GM18861 (cell line): ENCODE measurements at regions not wholly inside any gene's neighbourhood (a gene's known extent, or its start where the extent isn't known, plus 50 kb on each side); places are given as distances from the start of the nearest gene placed in this dataset.

ENCODE experiments used
- ATAC-seq: cut with Tn5 transposase; IDR thresholded peaks from one replicate; pipeline ENCODE4 v1.9.1; 2021; ENCODE audit not compliant: unreplicated experiment

DNA sequence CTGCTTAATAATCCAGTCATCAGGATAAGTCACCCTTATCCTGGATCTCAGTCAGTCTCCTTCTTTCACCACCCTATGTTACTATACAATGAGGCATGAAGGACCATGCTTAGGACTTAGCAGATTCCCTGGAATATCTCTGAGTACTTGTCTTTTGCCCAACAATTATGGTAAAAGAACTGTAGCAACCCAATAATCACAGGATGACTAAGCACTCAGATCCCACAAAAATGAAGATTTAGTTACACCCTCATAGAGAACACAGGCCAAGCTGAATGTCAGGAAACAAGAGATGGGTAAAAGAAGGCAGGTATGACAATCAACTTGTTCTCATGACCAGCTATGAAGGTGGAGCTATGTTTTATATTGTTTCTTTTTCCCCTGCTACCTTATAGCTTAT is 91.4 kb downstream of the EDN1 start:
- no peak for ATAC-seq

DNA sequence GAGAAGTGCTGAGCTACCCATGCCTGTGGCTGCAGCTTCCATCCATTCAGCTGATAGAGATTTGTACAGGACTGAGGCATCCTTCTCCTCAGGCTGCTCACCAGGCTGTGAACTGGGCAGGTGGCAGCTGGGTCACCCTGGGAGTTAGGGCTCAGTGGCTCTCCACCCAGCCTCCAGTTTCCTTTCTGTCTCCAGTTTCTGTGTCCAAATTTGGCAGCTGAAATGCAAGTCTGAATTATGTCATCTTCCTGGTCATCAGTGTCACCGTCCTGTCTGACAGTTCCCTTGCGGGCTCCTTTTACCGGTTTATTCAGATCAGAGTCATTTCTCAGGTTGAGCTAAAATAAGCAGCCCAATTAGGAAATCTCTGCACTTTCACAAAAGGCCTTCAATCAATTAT is 93.3 kb downstream of the EDN1 start:
- ATAC-seq = no peak

DNA sequence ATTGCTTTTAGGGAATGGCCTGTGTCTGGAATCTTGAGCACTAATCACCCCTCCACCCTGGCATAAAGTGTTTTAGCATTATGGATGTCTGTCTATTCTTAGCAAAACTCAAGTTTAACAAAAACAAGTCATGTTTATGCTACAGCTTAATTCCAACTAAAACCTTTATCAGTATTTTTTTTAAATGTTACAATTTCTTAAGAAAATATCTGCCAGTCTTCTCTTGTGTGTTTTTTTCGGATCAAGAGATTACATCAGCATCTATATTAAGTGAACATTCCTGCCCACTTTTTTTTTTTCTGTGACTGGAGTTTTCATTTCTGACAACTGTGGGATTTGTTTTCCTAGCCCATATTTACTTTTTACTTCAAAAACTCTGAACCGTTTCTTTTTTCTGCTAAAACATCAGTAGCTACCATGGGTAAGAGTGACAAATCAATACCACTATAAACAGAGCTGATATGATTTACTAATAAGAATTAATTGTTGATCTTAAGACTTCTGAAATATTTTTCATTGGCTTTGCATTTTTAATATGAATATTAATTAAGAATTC is 94.3 kb downstream of the EDN1 start:
- no peak for ATAC-seq

DNA sequence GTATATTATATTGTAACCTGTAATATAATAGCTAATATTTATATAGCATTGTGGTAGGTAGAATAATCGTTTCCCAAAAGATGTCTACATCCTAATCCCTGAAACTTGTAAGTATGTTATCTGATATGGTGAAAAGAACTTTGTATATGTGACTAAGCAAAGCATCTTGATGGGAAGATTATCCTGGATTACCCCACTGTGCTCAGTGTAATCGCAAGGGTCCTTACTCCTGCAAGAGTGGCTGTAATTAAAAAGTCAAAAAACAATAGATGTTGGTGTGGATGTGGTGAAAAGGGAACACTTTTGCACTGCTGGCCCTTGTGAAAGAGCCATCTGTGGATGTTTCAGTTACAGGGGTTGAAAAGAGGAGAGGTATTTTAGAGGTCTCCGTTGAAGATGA is 95.2 kb downstream of the EDN1 start:
- no peak for ATAC-seq

DNA sequence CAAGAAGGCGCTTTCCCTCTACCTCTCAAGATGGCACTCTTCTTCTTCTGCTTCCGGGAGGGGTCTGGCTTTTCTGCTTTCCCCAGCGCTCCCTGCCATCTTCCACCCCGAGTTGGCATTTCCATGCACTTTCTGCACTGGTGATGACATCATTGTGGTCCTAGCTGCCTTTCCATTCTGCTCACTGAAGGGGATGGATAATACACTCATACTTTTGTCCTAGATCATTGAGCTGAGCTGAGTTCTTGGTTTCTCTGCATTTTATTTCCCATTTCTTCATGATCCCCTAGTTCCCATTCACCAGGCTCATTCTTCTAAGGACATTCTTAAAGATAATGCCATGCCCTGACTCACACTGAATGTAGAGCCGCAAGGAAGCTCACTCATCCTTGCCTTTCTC is 96.7 kb downstream of the EDN1 start:
- ATAC-seq = no peak

DNA sequence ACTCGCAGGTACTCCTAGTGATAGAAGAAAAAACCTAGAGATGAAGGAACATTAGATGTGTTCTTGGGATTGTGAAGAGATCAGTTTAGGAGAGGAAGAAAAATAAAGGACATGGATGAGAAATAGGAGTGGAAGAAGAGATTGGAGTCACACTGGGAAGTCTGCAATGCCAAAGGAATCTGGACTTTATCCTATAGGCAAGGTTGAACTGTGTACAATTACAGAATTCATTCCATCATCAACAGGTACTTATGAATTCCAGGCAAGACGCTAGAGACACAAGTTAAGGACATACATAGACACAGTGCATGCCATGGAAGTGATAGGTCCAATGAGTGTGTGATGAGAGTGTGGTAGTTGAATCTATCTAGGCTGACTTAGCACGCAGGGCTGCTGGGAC is 101.3 kb downstream of the EDN1 start:
- no peak for ATAC-seq

DNA sequence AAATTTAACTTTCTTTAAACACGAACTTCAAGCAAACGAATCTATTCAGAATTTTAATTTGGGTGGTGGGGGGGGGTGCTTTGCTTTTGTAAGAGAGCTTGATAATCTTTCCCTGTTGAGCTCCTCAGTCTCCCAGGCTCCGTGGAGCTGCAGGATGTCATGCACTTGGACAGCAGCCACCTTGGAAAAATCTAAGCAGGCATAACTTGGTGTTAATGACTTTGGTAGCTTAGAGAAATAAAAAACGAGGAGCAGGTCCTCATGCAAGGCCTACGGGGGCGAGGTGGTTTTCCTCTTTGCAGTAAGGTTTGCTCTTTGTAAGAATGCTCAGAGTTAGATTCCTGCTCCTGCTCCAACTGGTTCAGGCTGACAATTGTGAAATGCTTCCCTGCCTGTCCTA is 102.3 kb downstream of the EDN1 start:
- ATAC-seq = no peak

DNA sequence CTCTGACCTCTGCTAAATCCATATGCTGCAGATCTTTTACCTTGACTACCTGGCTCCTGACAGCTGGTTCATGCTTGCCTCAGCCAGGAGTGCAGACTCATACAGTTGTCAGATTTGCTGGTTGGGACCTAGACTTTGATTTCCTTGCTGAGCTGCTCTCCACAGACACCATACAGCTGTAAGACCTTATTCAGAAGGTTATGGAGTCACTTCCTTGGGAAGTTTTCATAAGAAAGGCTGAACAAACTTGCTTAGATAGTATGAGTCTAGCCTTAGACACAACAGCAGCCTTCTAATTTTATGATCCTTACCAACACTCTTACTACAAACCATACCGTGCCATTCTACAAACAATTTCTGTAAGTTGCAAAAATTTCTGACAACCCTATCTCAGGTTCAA is 102.9 kb downstream of the EDN1 start:
- ATAC-seq = no peak

DNA sequence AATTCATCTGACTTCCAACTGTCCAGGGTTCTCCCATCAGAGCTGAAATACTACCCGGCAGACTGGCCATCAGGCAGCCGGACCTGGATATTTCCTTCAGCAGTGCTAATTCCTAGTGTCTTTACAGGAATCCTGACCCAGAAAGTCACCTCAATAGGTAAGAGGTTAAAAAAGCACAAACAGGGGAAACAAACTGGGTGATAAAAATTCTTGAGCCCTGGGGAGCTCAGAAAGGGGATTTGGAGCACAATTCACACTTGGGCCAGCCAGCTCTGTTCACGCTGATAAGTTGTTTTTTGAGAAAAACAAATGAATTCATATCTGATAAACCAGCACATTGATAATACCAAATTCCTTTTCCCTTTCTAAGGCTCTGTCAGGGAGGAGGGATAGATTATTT is 104.0 kb downstream of the EDN1 start:
- no peak for ATAC-seq

DNA sequence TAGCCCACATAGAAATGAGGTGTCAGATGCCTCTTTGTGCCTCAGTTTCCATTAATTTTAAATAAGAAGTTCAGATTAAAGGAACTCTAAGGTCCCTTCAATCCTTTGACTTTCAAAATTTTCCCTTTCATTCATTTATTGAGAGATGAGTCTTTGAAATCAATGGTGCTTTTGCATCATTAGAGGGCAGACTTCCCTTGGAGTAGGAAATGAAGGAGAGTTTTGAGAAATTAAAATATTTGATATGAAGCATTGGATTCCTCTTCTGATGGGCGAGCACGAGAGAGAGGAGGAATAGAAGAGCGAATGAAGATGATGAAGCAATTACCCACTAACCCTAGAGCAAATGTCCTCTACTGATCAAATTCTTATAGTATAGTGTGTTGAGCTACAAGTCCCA is 105.7 kb downstream of the EDN1 start:
- ATAC-seq = no peak

DNA sequence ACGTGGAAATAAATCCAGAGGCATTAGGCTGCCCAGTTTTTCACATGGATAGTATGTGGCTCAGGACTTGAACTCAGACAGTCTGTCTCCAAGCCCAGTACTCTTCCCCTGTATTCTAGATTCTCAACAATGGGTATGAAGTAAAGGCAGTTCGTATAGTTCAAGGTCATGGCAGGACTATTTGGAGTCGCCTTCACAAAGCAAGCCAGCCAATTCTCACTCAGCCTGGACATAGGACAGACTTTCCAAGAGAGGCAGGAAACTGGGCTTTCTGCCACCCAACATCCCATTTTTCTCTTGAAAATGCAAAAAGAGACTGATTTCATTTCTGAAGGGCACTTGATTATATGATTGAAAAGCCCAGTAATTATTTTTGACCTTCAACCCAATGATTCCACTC is 111.0 kb downstream of the EDN1 start:
- no peak for ATAC-seq

DNA sequence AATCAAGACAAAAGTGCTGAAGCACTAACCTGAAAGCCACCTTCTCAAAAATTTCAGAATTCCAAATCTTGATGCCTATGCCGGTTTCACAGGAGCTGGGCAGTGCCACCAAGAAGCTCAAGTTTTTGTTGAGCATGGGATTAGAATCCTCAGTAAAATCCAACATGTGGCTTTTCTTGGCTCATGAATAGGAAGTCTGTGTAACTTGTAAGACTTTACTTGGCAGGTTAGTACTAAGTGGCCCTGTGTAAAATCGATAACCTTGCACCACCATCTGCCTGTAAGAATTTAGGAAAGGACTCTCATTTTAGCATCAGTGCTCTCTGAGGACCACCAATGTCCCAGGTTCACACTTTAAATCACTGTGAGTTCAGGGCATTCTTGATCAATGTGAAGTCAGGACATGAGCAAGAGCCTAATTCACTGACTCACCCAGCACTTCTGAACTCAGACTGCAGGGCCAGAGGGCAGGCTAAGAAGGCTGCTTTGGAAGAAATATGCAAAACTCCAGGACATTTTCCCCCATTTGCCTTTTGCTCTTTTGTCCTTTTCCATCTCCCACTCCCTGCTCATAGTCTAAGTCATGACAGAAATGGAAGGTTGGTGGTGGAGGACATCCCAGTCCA is 113.2 kb downstream of the EDN1 start:
- ATAC-seq = no peak

DNA sequence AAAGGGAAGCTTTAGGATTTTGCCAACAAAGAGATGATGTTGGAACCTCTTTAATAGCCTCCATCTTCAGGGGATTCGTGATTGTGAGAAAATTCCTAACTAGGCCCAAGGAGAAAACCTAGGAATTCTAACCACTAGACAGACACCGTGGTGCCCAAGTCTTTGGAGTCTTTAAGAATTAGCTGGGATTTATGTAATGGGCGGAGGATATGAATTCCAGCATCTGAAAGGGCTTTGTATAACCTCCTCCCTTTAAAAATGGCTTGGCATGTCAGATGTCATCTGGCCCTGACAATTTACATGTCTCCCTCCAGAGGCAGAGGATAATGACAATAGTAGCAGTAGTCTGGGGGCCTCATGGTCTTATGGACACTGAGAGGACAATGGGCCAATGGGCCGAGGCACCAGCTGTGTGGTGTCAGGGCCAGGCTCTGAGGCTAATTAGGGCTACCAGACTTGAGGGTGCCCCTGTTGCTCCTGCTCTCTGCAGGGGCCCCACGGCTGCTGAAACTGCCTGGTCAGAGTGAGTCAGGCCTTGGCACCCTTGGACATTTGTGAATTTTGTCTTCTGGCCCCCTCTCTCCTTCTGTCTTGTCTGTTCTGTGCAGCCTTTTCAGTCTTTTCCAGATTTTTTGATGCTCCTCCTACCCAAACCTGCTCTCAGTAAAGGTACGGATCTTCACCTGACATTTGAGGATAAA is 113.9 kb downstream of the EDN1 start:
- no peak for ATAC-seq

DNA sequence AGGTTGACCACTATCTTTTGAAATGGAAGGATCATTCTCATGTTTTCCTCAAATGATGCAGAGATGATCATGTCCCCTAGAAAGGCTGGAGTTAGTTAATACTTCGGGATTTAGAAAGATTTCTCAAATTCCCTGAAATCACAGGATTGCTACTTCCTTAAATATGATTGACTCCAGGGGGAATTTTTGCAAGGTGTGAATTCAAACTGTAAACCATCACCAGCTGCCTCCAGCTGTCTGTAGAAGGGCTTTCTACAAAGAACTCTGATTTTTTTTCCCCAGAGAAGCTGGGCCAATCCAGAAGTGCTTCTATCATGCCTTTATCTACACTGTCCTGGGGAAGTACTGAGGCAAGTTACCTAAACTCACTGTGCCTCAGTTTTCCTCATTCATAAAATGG is 114.5 kb downstream of the EDN1 start:
- ATAC-seq = no peak

DNA sequence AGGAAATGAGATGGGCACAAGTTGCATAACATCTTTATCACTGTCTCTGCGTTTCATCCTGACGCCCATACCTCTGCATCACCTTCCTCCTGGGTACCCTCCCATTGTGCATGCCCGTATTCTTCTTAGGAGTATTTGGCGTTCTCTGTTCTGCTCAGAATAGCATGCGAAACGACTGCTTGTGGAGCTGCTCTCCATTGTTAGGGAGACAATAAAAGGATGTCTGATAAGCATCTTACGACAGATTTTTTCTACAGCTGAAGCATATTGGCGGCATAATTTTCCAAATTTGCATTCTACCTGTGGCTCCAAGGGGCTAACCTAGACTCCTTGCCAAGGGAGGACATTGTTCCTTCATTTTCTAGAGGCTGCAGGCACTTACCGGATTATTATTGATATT is 118.6 kb downstream of the EDN1 start:
- no peak for ATAC-seq

DNA sequence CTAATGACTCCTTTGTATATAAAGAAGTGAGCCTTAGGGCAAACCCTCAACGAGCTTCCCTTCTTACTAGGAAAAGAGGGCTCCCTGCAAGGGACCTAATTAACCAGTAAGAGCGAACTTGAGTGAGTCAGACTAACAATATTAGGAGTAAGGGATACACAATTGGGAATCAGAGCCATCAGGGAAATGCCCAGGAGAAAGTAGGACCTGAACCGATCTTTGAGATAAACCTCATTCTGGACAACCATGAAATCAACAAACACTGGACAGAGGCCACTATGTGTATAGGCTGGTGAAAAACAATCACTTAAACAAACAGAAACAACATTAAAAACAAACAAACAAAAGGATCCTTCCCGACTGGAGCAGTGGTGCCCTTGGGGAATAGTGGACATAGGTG is 120.8 kb downstream of the EDN1 start:
- ATAC-seq = no peak

DNA sequence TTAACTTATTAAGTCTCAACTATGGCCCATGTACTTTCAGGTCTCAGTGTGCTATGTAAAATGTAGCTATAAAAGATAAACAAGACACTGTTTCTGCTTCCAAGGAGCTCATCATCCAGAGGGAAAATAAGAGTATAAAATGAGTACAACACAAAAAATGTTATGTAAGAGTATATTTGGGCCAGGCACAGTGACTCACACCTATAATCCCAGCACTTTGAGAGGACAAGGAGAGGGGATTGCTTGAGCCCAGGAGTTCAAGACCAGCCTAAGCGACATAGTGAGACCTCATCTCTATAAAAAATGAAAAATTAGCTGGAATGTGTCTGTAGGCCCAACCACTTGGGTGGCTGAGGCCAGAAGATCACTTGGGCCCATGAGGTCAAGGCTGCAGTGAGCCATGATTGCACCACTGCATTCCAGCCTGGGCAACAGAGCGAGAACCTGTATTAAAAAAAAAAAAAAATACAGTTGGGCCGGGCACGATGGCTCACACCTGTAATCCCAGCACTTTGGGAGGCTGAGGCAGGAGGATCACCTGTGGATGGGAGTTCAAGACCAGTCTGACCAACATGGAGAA is 124.0 kb downstream of the EDN1 start:
- no peak for ATAC-seq

DNA sequence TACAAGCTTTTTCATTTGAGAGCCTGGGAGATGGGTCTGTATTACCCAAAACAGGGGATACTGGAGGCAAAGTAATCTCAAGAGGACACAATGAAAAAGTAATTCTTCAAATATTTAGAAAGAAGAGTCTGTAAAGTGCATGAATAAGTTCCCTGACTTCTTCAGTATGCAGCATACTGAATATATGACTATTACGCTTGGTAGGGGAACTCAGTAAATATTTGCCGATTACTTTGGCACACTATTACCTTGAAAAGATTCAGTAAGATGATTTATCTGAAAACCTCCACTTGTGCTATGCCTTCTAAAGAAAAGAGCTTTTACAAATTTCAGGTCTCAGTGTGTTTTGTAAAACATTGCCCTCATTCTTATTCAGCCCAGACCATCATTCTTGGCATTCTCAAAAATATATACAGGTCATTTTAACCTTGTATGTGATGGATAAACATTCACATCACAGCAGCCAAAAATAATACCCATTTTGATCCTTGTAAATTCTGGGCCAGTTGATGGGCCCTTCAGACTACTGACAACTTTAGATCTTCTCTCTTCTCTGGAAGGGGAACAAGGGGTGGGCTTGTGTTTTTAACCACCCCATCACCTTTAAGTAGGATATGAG is 125.9 kb downstream of the EDN1 start:
- ATAC-seq = no peak

DNA sequence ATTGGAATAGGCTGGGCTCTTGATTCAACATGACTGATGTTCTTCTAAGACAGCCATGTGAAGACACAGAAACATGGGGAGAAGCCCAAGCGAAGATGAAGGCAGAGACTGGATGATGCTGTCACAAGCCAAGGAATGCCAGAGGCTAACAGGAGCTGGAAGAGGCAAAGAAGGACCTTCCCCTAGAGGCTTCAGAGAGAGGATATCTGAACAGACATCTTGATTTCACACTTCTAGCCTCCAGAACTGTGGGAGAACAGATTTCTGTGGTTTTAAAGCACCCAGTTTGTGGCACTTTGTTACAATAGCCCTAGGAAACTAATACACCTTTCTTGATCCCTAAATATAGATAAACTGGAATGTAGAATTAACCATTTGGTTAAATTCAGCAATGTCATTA is 127.0 kb downstream of the EDN1 start:
- ATAC-seq = no peak

DNA sequence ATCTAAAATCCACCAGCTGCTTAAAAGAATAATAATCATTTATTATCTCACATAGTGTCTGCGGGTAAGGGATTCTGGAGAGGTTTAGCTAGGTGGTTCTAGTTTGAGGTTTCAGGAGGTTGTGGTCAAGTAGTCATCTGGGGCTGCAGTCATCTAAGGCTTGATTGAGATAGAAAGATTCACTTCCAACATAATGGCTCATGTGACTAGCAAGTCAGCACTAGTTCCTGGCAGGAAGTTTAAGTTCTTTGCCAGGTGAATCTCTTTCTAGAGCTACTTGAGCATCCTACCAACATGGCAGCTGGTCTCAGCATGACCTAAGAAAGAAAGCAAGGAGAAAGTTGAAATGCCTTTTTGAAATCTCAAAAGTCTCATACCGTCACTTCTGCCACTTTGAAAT is 128.8 kb downstream of the EDN1 start:
- no peak for ATAC-seq

DNA sequence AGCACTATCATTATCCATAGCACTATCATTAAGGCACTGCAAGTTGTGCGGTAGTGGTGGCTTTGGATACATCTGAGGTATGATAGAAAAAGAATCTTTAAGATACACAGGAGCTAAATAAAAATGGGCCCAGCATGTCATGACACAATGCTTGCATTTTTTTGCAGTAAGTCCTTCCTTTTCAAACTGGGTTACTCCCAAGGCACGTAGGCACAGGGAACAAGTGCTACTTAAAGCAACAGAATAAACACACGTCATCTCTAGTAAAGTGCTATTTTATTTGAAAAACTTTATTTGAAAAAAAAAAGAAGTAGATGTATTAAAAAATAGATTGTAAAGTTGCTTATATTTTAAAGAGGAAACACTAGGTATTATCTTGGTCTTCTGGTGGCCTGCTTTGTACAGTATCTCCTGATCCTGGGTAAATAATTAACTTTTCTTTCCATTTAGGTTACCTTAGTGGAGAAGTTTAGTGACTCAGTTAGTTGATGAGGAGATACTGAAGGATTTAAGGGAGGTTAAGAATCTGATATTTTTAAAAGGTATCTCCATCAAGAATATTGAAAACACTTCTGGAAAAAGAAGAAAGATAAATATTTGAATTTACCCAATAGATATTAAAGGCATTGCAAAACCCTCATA is 129.6 kb downstream of the EDN1 start:
- ATAC-seq = no peak

DNA sequence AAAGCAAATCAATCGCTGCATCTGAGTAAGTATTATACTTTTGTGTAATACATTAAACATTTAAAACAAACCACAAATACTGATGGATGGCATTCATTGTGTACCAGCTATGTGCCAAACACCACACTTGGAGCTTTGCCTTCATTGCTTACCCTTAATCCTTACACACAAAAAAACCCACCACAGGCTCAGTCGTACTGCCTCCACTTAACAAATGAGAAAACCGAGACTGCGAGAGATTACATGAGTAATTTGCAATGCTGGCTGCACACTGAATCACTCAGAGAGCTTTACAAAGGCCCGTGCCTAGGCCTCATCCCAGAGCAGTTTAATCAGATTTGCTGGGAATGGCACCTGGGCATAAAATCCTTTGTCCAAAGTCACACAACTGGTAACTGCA is 130.5 kb downstream of the EDN1 start:
- no peak for ATAC-seq
